Natural killer cell (primary cell): ENCODE measurements at regions not wholly inside any gene's neighbourhood (a gene's known extent, or its start where the extent isn't known, plus 50 kb on each side); places are given as distances from the start of the nearest gene placed in this dataset.

Experiments
- ATAC-seq, 3 donors: fragments of 150-1000 bp in 2 of 3; fragments of 200-7000 bp in 1 of 3; cut with Tn5 transposase; 1 replicate in 1 of 3; 2 replicates in 2 of 3; pipeline ENCODE4 v1.10.0; 2021; ENCODE audit warnings: mild to moderate bottlenecking in 2 of 3, moderate library complexity in 2 of 3
- DNase-seq, 2 donors: peaks; one replicate each; pipeline versions ENCODE4 v3.0.0 to v3.0.0-alpha.2; 2013 to 2021; ENCODE audit warnings: mixed read lengths in 1 of 2
- H3K27ac ChIP-seq: one replicate; pipeline ENCODE4 v1.5.1; 2013; ENCODE audit warnings: mild to moderate bottlenecking, low read length
- H3K27me3 ChIP-seq: one replicate; pipeline ENCODE4 v1.6.1; 2013; ENCODE audit warnings: low read length; ENCODE audit not compliant: control insufficient read depth, insufficient read depth
- H3K36me3 ChIP-seq: one replicate; pipeline ENCODE4 v1.6.1; 2013; ENCODE audit warnings: low read length; ENCODE audit not compliant: control insufficient read depth, insufficient read depth
- H3K4me1 ChIP-seq: one replicate; pipeline ENCODE4 v1.6.1; 2013; ENCODE audit warnings: low read length; ENCODE audit not compliant: control insufficient read depth, insufficient read depth
- H3K4me3 ChIP-seq: one replicate; pipeline ENCODE4 v1.5.1; 2013; ENCODE audit warnings: low read length
- H3K9me3 ChIP-seq: one replicate; pipeline ENCODE4 v1.6.1; 2013; ENCODE audit warnings: low read length; ENCODE audit not compliant: control insufficient read depth, insufficient read depth
- H3K27ac Mint-ChIP-seq, 2 donors: one replicate each; pipeline ENCODE4 v1.8.0; 2022; ENCODE audit warnings: mild to moderate bottlenecking in 2 of 2, mixed read lengths in 2 of 2, moderate library complexity in 1 of 2
- H3K27me3 Mint-ChIP-seq, 2 donors: one replicate each; pipeline ENCODE4 v1.8.0; 2022; ENCODE audit warnings: low read depth in 2 of 2, mixed read lengths in 2 of 2
- H3K36me3 Mint-ChIP-seq: one replicate; pipeline ENCODE4 v1.8.0; 2022; ENCODE audit warnings: mixed read lengths
- H3K4me1 Mint-ChIP-seq, 2 donors: one replicate each; pipeline ENCODE4 v1.8.0; 2022; ENCODE audit warnings: mixed read lengths in 2 of 2
- H3K4me3 Mint-ChIP-seq: one replicate; pipeline ENCODE4 v1.8.0; 2022; ENCODE audit warnings: mild to moderate bottlenecking, moderate library complexity, mixed read lengths
- H3K9me3 Mint-ChIP-seq, 2 donors: one replicate each; pipeline ENCODE4 v1.8.0; 2022; ENCODE audit warnings: mixed read lengths in 2 of 2
- CTCF ChIP-seq: fragments of 200-600 bp; IDR thresholded peaks from one replicate; pipeline ENCODE4 v1.8.0; 2022; ENCODE audit warnings: antibody characterized with exemption
- WGBS: methylation state at CpG from one replicate; pipeline ENCODE4 v1.1.7; 2013; ENCODE audit warnings: missing lambda C conversion rate; ENCODE audit not compliant: insufficient coverage; 5-methylcytosine and 5-hydroxymethylcytosine counted together
- intact Hi-C: fragments of 100-400 bp; cut with micrococcal nuclease; formaldehyde crosslinking; loops from one replicate; pipeline ENCODE4 v1.14.2; 2022

GRCh38 chr6:100305209-100305869, 159.4 kb downstream of the SIM1 start:
- Mint-ChIP-seq H3K36me3 (no peaks in the 10 kb centered on the region), H3K4me1 (no peaks in the 10 kb centered on the region), H3K27me3 (peaks cover 0 to 2% of the 10 kb centered on the region in 2 donors), H3K9me3 (peaks cover 0 to 2% of the 10 kb centered on the region in 2 donors), H3K27ac (no peak overlapping the region), H3K4me3 (no peak overlapping the region)
- no peaks in the 10 kb centered on the region for H3K36me3 ChIP-seq
- no peaks in the 10 kb centered on the region for H3K9me3 ChIP-seq
- intact Hi-C loops: no loop called here
- no peaks in the 10 kb centered on the region for H3K27me3 ChIP-seq
- ATAC-seq (no peak), DNase-seq (no peak)
- WGBS: 63% methylated on average over 1 of the region's 2 CpGs
- no peak overlapping the region for H3K27ac ChIP-seq
- no peaks in the 10 kb centered on the region for H3K4me1 ChIP-seq
- H3K4me3 ChIP-seq: no peak overlapping the region
- TF ChIP-seq CTCF: no peak

GRCh38 chr6:100304575-100304974, 160.1 kb downstream of the SIM1 start:
- H3K4me3 ChIP-seq: no peak overlapping the region
- no peak for ATAC-seq
- H3K9me3 Mint-ChIP-seq: peaks cover 0 to 2% of the 10 kb centered on the region in 2 donors
- no peak overlapping the region for H3K4me3 Mint-ChIP-seq
- intact Hi-C loops: no loop called here
- no peaks in the 10 kb centered on the region for H3K9me3 ChIP-seq
- TF ChIP-seq CTCF: no peak
- no peaks in the 10 kb centered on the region for H3K36me3 Mint-ChIP-seq
- H3K27ac Mint-ChIP-seq: no peak overlapping the region
- H3K36me3 ChIP-seq: no peaks in the 10 kb centered on the region
- WGBS: no CpG with 5 or more reads among the region's 1 CpG
- no peak for DNase-seq
- H3K4me1 Mint-ChIP-seq: no peaks in the 10 kb centered on the region
- H3K27me3 Mint-ChIP-seq: peaks cover 0 to 2% of the 10 kb centered on the region in 2 donors
- no peak overlapping the region for H3K27ac ChIP-seq
- H3K4me1 ChIP-seq: no peaks in the 10 kb centered on the region
- H3K27me3 ChIP-seq: no peaks in the 10 kb centered on the region

GRCh38 chr6:100301731-100302130, 163.0 kb downstream of the SIM1 start:
- no peaks in the 10 kb centered on the region for H3K4me1 Mint-ChIP-seq
- TF ChIP-seq CTCF: no peak
- Histone ChIP-seq H3K36me3 (no peaks in the 10 kb centered on the region), H3K27me3 (no peaks in the 10 kb centered on the region), H3K27ac (no peak overlapping the region), H3K4me3 (no peak overlapping the region), H3K4me1 (no peaks in the 10 kb centered on the region), H3K9me3 (no peaks in the 10 kb centered on the region)
- no peak overlapping the region for H3K4me3 Mint-ChIP-seq
- H3K27ac Mint-ChIP-seq: no peak overlapping the region
- WGBS: no CpG with 5 or more reads among the region's 2 CpGs
- no peaks in the 10 kb centered on the region for H3K36me3 Mint-ChIP-seq
- intact Hi-C loops: no loop called here
- DNase-seq: no peak
- H3K9me3 Mint-ChIP-seq: no peaks in the 10 kb centered on the region
- no peak for ATAC-seq
- H3K27me3 Mint-ChIP-seq: peaks cover 0 to 2% of the 10 kb centered on the region in 2 donors

GRCh38 chr6:100300221-100300736, 164.4 kb downstream of the SIM1 start:
- H3K36me3 Mint-ChIP-seq: no peaks in the 10 kb centered on the region
- H3K9me3 ChIP-seq: no peaks in the 10 kb centered on the region
- peaks cover 3 to 6% of the 10 kb centered on the region in 2 donors for H3K9me3 Mint-ChIP-seq
- ATAC-seq (no peak), DNase-seq (no peak)
- no peak overlapping the region for H3K4me3 ChIP-seq
- intact Hi-C loops: no loop called here
- H3K27ac Mint-ChIP-seq: no peak overlapping the region
- no peak for TF ChIP-seq CTCF
- H3K27ac ChIP-seq: no peak overlapping the region
- no peaks in the 10 kb centered on the region for H3K27me3 Mint-ChIP-seq
- no peaks in the 10 kb centered on the region for H3K36me3 ChIP-seq
- H3K4me1 ChIP-seq: no peaks in the 10 kb centered on the region
- H3K27me3 ChIP-seq: no peaks in the 10 kb centered on the region
- no peak overlapping the region for H3K4me3 Mint-ChIP-seq
- H3K4me1 Mint-ChIP-seq: no peaks in the 10 kb centered on the region
- WGBS: 68% methylated on average over 3 of the region's 3 CpGs
